H1 (cell line): ENCODE measurements at regions not wholly inside any gene's neighbourhood (a gene's known extent, or its start where the extent isn't known, plus 50 kb on each side); places are given as distances from the start of the nearest gene placed in this dataset.

ENCODE experiments used
- CTCF ChIA-PET: fragments of 300-600 bp; sonication (Branson Sonifier 250); formaldehyde crosslinking; loops from one replicate; lab custom pipeline; 2021; ENCODE audit not compliant: partially characterized antibody; lab: Charles Lee
- POLR2A ChIA-PET: fragments of 300-600 bp; sonication (Branson Sonifier 250); formaldehyde crosslinking; loops from one replicate; lab custom pipeline; 2021; ENCODE audit warnings: inconsistent platforms; ENCODE audit not compliant: partially characterized antibody; lab: Charles Lee
- DNase-seq, 2 experiments: peaks; one replicate each; pipeline versions ENCODE4 v3.0.0 to v3.0.0-alpha.2; 2010 to 2022; ENCODE audit warnings: low spot score in 2 of 2, low read depth in 1 of 2, mixed read lengths in 1 of 2
- FAIRE-seq: peaks from 2 replicates; lab custom pipeline; 2011; peaks lifted over from hg19 to GRCh38; lab: Jason Lieb, UNC
- H2AFZ ChIP-seq: 2 replicates; pipeline ENCODE4 v1.8.1; 2012; ENCODE audit warnings: low read length, inconsistent platforms
- H2AK5ac ChIP-seq: 2 replicates; pipeline ENCODE4 v1.6.1; 2013; ENCODE audit warnings: low read depth, low read length
- H2BK120ac ChIP-seq: replicated peaks from 2 replicates; pipeline ENCODE3; 2013; ENCODE audit warnings: low read depth, low read length, inconsistent platforms
- H2BK12ac ChIP-seq: 2 replicates; pipeline ENCODE4 v1.6.1; 2013; ENCODE audit warnings: low read depth, low read length
- H2BK15ac ChIP-seq: 2 replicates; pipeline ENCODE4 v1.6.1; 2013; ENCODE audit warnings: low read length
- H2BK20ac ChIP-seq: 2 replicates; pipeline ENCODE4 v1.6.1; 2013; ENCODE audit warnings: low read length
- H2BK5ac ChIP-seq: 2 replicates; pipeline ENCODE4 v1.6.1; 2013; ENCODE audit warnings: low read depth, low read length
- H3K14ac ChIP-seq: 2 replicates; pipeline ENCODE4 v1.6.1; 2013; ENCODE audit warnings: inconsistent platforms; ENCODE audit not compliant: insufficient read length
- H3K18ac ChIP-seq: 2 replicates; pipeline ENCODE4 v1.6.1; 2013; ENCODE audit warnings: low read length; ENCODE audit errors: extremely low read depth
- H3K23ac ChIP-seq: 2 replicates; pipeline ENCODE4 v1.6.1; 2013; ENCODE audit warnings: inconsistent platforms; ENCODE audit not compliant: insufficient read length
- H3K23me2 ChIP-seq: 2 replicates; pipeline ENCODE4 v1.6.1; 2013; ENCODE audit warnings: low read depth, low read length
- H3K27ac ChIP-seq: 2 replicates; pipeline ENCODE4 v1.6.1; 2011; ENCODE audit warnings: low read depth, low read length, inconsistent platforms
- H3K27me3 ChIP-seq, 4 experiments: replicated peaks in 1 of 4; 1 replicate in 1 of 4; 2 replicates in 3 of 4; pipeline versions ENCODE4 v1.6.1 to v1.8.1; 2011 to 2013; ENCODE audit warnings: low read length in 3 of 4, mild to moderate bottlenecking in 3 of 4, inconsistent platforms in 2 of 4, mixed read lengths in 2 of 4, moderate library complexity in 1 of 4; ENCODE audit not compliant: control insufficient read depth in 3 of 4, insufficient read depth in 3 of 4; ENCODE audit errors: extremely low read depth in 1 of 4
- H3K36me3 ChIP-seq, 4 experiments: 2 replicates each; pipeline versions ENCODE4 v1.6.1 to v1.8.1; 2011 to 2013; ENCODE audit warnings: mild to moderate bottlenecking in 4 of 4, low read length in 3 of 4, moderate library complexity in 2 of 4, control low read depth in 1 of 4, inconsistent platforms in 1 of 4; ENCODE audit not compliant: insufficient read depth in 4 of 4, control insufficient read depth in 2 of 4
- H3K4ac ChIP-seq: replicated peaks from 2 replicates; pipeline ENCODE3; 2013; ENCODE audit warnings: low read length, low read depth, mixed read lengths, inconsistent platforms; ENCODE audit not compliant: insufficient read length
- H3K4me1 ChIP-seq, 4 experiments: replicated peaks in 1 of 4; 1 replicate in 1 of 4; 2 replicates in 3 of 4; pipeline versions ENCODE4 v1.6.1 to v1.8.1; 2011 to 2013; ENCODE audit warnings: low read length in 3 of 4, inconsistent platforms in 2 of 4, mixed read lengths in 1 of 4; ENCODE audit not compliant: insufficient read depth in 4 of 4, control insufficient read depth in 3 of 4
- H3K4me2 ChIP-seq, 2 experiments: 2 replicates each; pipeline versions ENCODE4 v1.6.1 to v1.8.1; 2011 to 2013; ENCODE audit warnings: low read depth in 2 of 2, low read length in 2 of 2, control low read depth in 1 of 2, inconsistent platforms in 1 of 2, mild to moderate bottlenecking in 1 of 2; ENCODE audit not compliant: insufficient read depth in 1 of 2
- H3K4me3 ChIP-seq, 4 experiments: fragments of 200-600, 300-600 bp in 1 of 4; sonication (generic), shearing (Covaris generic), sonication (Bioruptor Twin) in 1 of 4; 2 replicates each; pipeline versions ENCODE4 v1.5.1 to v1.8.1; 2011 to 2016; ENCODE audit warnings: low read length in 4 of 4, low read depth in 3 of 4, control low read depth in 2 of 4, inconsistent platforms in 2 of 4, mild to moderate bottlenecking in 2 of 4, mixed read lengths in 1 of 4, moderate library complexity in 1 of 4; ENCODE audit not compliant: insufficient read depth in 2 of 4; ENCODE audit errors: extremely low read depth in 1 of 4
- H3K56ac ChIP-seq: replicated peaks from 2 replicates; pipeline ENCODE3; 2013; ENCODE audit warnings: low read depth, mild to moderate bottlenecking, mixed read lengths, low read length, inconsistent platforms; ENCODE audit not compliant: insufficient read length
- H3K79me1 ChIP-seq: 2 replicates; pipeline ENCODE4 v1.6.1; 2013; ENCODE audit warnings: low read depth, low read length, control low read depth
- H3K79me2 ChIP-seq, 2 experiments: 2 replicates each; pipeline versions ENCODE4 v1.6.1 to v1.8.1; 2012 to 2013; ENCODE audit warnings: low read length in 2 of 2, mild to moderate bottlenecking in 2 of 2, inconsistent platforms in 1 of 2; ENCODE audit not compliant: insufficient read depth in 2 of 2, control insufficient read depth in 1 of 2
- H3K9ac ChIP-seq, 4 experiments: replicated peaks in 1 of 4; 1 replicate in 1 of 4; 2 replicates in 3 of 4; pipeline versions ENCODE4 v1.6.1 to v1.8.1; 2011 to 2013; ENCODE audit warnings: low read depth in 3 of 4, low read length in 3 of 4, control low read depth in 2 of 4, mild to moderate bottlenecking in 2 of 4, moderate library complexity in 2 of 4, inconsistent platforms in 1 of 4; ENCODE audit errors: extremely low read depth in 1 of 4
- H3K9me3 ChIP-seq, 2 experiments: 2 replicates each; pipeline versions ENCODE4 v1.6.1 to v1.8.1; 2012 to 2013; ENCODE audit warnings: mild to moderate bottlenecking in 2 of 2, moderate library complexity in 2 of 2, control low read depth in 1 of 2, inconsistent platforms in 1 of 2, low read depth in 1 of 2, low read length in 1 of 2, mixed read lengths in 1 of 2; ENCODE audit not compliant: insufficient read depth in 2 of 2
- H4K20me1 ChIP-seq, 2 experiments: replicated peaks in 1 of 2; 2 replicates each; pipeline versions ENCODE3 to v1.8.1; 2011 to 2013; ENCODE audit warnings: inconsistent platforms in 2 of 2, low read length in 2 of 2, mild to moderate bottlenecking in 1 of 2; ENCODE audit not compliant: insufficient read depth in 2 of 2, control insufficient read depth in 1 of 2
- H4K5ac ChIP-seq: 2 replicates; pipeline ENCODE4 v1.6.1; 2013; ENCODE audit warnings: low read length, low read depth, mixed read lengths, inconsistent platforms; ENCODE audit not compliant: insufficient read length
- H4K8ac ChIP-seq: 2 replicates; pipeline ENCODE4 v1.8.0; 2013; ENCODE audit warnings: mild to moderate bottlenecking, moderate library complexity, low read length, inconsistent platforms; ENCODE audit not compliant: insufficient read depth; ENCODE audit errors: extremely low read depth
- H4K91ac ChIP-seq: replicated peaks from 2 replicates; pipeline ENCODE3; 2013; ENCODE audit warnings: low read length, mixed read lengths, inconsistent platforms; ENCODE audit not compliant: insufficient read length
- BCL11A ChIP-seq, 2 experiments: IDR thresholded peaks; one replicate each; pipeline ENCODE4 v1.6.1; 2011; ENCODE audit warnings: low read depth in 2 of 2, low read length in 2 of 2, mild to moderate bottlenecking in 2 of 2
- CEBPB ChIP-seq: IDR thresholded peaks from 2 replicates; pipeline ENCODE4 v1.6.1; 2012; ENCODE audit warnings: low read depth, low read length
- CHD2 ChIP-seq: IDR thresholded peaks from 2 replicates; pipeline ENCODE4 v1.6.1; 2012; ENCODE audit warnings: low read length, improper control_type of control experiment
- HDAC2 ChIP-seq, 2 experiments: fragments of 300-600 bp in 1 of 2; sonication (generic) in 1 of 2; IDR thresholded peaks; 2 replicates each; pipeline ENCODE4 v1.6.1; 2011 to 2012; ENCODE audit warnings: low read depth in 2 of 2, low read length in 2 of 2, mild to moderate bottlenecking in 2 of 2, moderate library complexity in 2 of 2, borderline replicate concordance in 1 of 2, inconsistent platforms in 1 of 2
- MAFK ChIP-seq: IDR thresholded peaks from 2 replicates; pipeline ENCODE4 v1.6.1; 2012; ENCODE audit warnings: low read depth, mild to moderate bottlenecking, improper control_type of control experiment, low read length
- NANOG ChIP-seq: IDR thresholded peaks from 2 replicates; pipeline ENCODE4 v1.6.1; 2011; ENCODE audit warnings: low read length, low read depth, mild to moderate bottlenecking, inconsistent platforms; ENCODE audit not compliant: insufficient read depth, poor library complexity, severe bottlenecking
- RBBP5 ChIP-seq: IDR thresholded peaks from 2 replicates; pipeline ENCODE4 v1.7.1; 2012; ENCODE audit warnings: low read depth, mild to moderate bottlenecking, inconsistent platforms, low read length, moderate library complexity, borderline replicate concordance
- SRF ChIP-seq: IDR thresholded peaks from 2 replicates; pipeline ENCODE4 v1.6.1; 2011; ENCODE audit warnings: mild to moderate bottlenecking, low read depth, low read length, moderate library complexity
- TAF1 ChIP-seq: IDR thresholded peaks from 2 replicates; pipeline ENCODE4 v1.6.1; 2011; ENCODE audit warnings: mild to moderate bottlenecking, low read depth, low read length
- YY1 ChIP-seq: IDR thresholded peaks from 2 replicates; pipeline ENCODE4 v1.6.1; 2011; ENCODE audit warnings: low read depth, mild to moderate bottlenecking, low read length
- TF ChIP-seq, protein P1 (sequence below): IDR thresholded peaks from 2 replicates; pipeline ENCODE4 v1.6.1; 2012; ENCODE audit warnings: inconsistent platforms

GRCh38 chr11:70512716-70513115, 114.4 kb downstream of the CTTN start:
- Histone ChIP-seq H3K14ac (no peak overlapping the region), H3K23me2 (no peaks in the 10 kb centered on the region), H4K20me1 (peaks cover 2 to 4% of the 10 kb centered on the region in 2 experiments), H2AFZ (no peak overlapping the region), H3K4me2 (no peak overlapping the region), H3K9ac (no peak overlapping the region), H2BK120ac (no peak overlapping the region), H3K4me1 (peaks cover 0 to 7% (median 3%) of the 10 kb centered on the region in 4 experiments; a peak in 5 of 7 replicates), H4K5ac (no peak overlapping the region), H3K18ac (no peak overlapping the region), H3K23ac (no peak overlapping the region), H2BK20ac (no peak overlapping the region), H3K56ac (no peak overlapping the region), H3K9me3 (peaks cover 5 to 6% of the 10 kb centered on the region in 2 experiments; a peak in 3 of 4 replicates), H3K79me2 (no peaks in the 10 kb centered on the region), H3K27ac (no peak overlapping the region), H3K27me3 (no peaks in the 10 kb centered on the region; a peak in 1 of 7 replicates), H2BK12ac (no peak overlapping the region), H3K36me3 (no peaks in the 10 kb centered on the region), H4K8ac (no peak overlapping the region), H3K4ac (no peak overlapping the region), H3K4me3 (no peak overlapping the region), H4K91ac (no peak overlapping the region), H2AK5ac (no peak overlapping the region), H3K79me1 (peaks cover 3% of the 10 kb centered on the region; the same call in 1 of the 2 replicates), H2BK15ac (no peak overlapping the region), H2BK5ac (no peak overlapping the region)
- FAIRE-seq (no peak), DNase-seq (no peak)
- no peak for TF ChIP-seq YY1
- TF ChIP-seq TAF1, result no peak
- TF ChIP-seq CEBPB, result no peak
- no peak for TF ChIP-seq RBBP5
- TF ChIP-seq, protein P1, sequence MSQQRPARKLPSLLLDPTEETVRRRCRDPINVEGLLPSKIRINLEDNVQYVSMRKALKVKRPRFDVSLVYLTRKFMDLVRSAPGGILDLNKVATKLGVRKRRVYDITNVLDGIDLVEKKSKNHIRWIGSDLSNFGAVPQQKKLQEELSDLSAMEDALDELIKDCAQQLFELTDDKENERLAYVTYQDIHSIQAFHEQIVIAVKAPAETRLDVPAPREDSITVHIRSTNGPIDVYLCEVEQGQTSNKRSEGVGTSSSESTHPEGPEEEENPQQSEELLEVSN, result no peak
- TF ChIP-seq SRF, result no peak
- no peak for TF ChIP-seq NANOG
- TF ChIP-seq MAFK, result no peak
- TF ChIP-seq BCL11A (IDR thresholded peaks at IDR 0.05; ENCODE audit: low read depth in 2 of 2, low read length in 2 of 2), result no peak
- TF ChIP-seq CHD2, result no peak
- no peak for TF ChIP-seq HDAC2 (IDR thresholded peaks at IDR 0.05; ENCODE audit: borderline replicate concordance in 1 of 2, low read depth in 2 of 2, low read length in 2 of 2)
- ChIA-PET CTCF (interaction anchor here (1.0 to 12.0 kb wide), 11 partner anchors 10 to 243 kb away, joined by 3 to 150 read pairs (median 7); no protein-coding TSS in a partner anchor), POLR2A (no interaction called here)
